ENCODE measurements at regions not wholly inside any gene's neighbourhood (a gene's known extent, or its start where the extent isn't known, plus 50 kb on each side); places are given as distances from the start of the nearest gene placed in this dataset.

DNA sequence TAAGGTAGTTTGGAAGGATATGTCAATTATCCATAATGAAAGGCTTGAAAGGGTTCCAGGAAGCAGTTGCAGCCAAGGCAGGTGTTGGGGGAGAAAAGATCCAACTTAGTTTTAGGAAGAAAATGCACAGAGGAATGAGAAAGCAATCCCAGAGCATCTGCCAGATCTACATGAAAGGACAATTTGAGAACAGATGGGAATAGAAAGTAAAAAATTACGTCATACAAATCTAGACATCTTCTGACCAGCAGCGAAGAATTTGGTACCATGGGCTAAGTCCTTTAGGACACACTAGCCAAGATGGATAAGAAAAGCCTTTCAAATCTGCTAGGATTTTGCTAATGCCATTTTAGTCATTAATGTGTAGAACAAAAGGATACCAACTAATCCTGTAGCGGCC is 244.1 kb upstream of the PRR16 start:
- TF ChIP-seq, protein P1, sequence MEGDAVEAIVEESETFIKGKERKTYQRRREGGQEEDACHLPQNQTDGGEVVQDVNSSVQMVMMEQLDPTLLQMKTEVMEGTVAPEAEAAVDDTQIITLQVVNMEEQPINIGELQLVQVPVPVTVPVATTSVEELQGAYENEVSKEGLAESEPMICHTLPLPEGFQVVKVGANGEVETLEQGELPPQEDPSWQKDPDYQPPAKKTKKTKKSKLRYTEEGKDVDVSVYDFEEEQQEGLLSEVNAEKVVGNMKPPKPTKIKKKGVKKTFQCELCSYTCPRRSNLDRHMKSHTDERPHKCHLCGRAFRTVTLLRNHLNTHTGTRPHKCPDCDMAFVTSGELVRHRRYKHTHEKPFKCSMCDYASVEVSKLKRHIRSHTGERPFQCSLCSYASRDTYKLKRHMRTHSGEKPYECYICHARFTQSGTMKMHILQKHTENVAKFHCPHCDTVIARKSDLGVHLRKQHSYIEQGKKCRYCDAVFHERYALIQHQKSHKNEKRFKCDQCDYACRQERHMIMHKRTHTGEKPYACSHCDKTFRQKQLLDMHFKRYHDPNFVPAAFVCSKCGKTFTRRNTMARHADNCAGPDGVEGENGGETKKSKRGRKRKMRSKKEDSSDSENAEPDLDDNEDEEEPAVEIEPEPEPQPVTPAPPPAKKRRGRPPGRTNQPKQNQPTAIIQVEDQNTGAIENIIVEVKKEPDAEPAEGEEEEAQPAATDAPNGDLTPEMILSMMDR (IDR thresholded peaks at IDR 0.05; ENCODE audit: borderline replicate concordance, extremely low read depth, low read length, poor library complexity, severe bottlenecking), result no peak
- TF ChIP-seq EZH2 (IDR thresholded peaks at IDR 0.05; ENCODE audit: borderline replicate concordance, low read depth, low read length, severe bottlenecking), result no peak
